Neural cell (in vitro differentiated cells): ENCODE measurements at regions not wholly inside any gene's neighbourhood (a gene's known extent, or its start where the extent isn't known, plus 50 kb on each side); places are given as distances from the start of the nearest gene placed in this dataset.

Experiments used
- H2AFZ ChIP-seq: fragments of 200-600, 300-800 bp; sonication (generic), shearing (Covaris generic); 2 replicates; pipeline ENCODE4 v1.6.0; 2014; ENCODE audit warnings: low read depth, mild to moderate bottlenecking, antibody characterized with exemption, low read length, moderate library complexity
- H3F3A ChIP-seq: fragments of 200-600 bp; shearing (Covaris generic); 2 replicates; pipeline ENCODE4 v1.6.1; 2016; ENCODE audit warnings: mild to moderate bottlenecking, moderate library complexity, mixed read lengths, antibody characterized with exemption, low read length; ENCODE audit not compliant: insufficient read depth, poor library complexity, severe bottlenecking
- H3K27ac ChIP-seq: fragments of 200-600, 300-800 bp; sonication (generic), shearing (Covaris generic); 2 replicates; pipeline ENCODE4 v1.5.1; 2014; ENCODE audit warnings: mild to moderate bottlenecking, low read length, moderate library complexity
- H3K27me3 ChIP-seq: fragments of 300-800, 200-600 bp; sonication (generic), shearing (Covaris generic); 2 replicates; pipeline ENCODE4 v1.6.0; 2014; ENCODE audit warnings: mild to moderate bottlenecking, low read depth, low read length, moderate library complexity; ENCODE audit not compliant: insufficient read depth
- H3K36me3 ChIP-seq: fragments of 300-800, 200-600 bp; sonication (generic), shearing (Covaris generic); 2 replicates; pipeline ENCODE4 v1.5.1; 2014; ENCODE audit warnings: mild to moderate bottlenecking, antibody characterized with exemption, low read length, moderate library complexity; ENCODE audit not compliant: insufficient read depth
- H3K4me2 ChIP-seq: fragments of 300-800, 200-600 bp; sonication (generic), shearing (Covaris generic); 2 replicates; pipeline ENCODE4 v1.6.0; 2014; ENCODE audit warnings: mild to moderate bottlenecking, low read length
- H3K4me3 ChIP-seq: fragments of 300-800, 200-600 bp; sonication (generic), shearing (Covaris generic); 2 replicates; pipeline ENCODE4 v1.5.1; 2014; ENCODE audit warnings: mild to moderate bottlenecking, low read length, moderate library complexity
- H3K79me2 ChIP-seq: fragments of 200-600 bp; shearing (Covaris generic); replicated peaks from 2 replicates; pipeline ENCODE4 v1.6.0; 2014; ENCODE audit warnings: mild to moderate bottlenecking, low read length, moderate library complexity; ENCODE audit not compliant: insufficient read depth
- H3K9ac ChIP-seq: fragments of 300-800, 200-600 bp; sonication (generic), shearing (Covaris generic); 2 replicates; pipeline ENCODE4 v1.6.1; 2016; ENCODE audit warnings: mild to moderate bottlenecking, low read length, mixed read lengths
- H3K9me2 ChIP-seq: fragments of 200-600 bp; shearing (Covaris generic); 2 replicates; pipeline ENCODE4 v1.6.1; 2016; ENCODE audit warnings: mild to moderate bottlenecking, low read length, mixed read lengths; ENCODE audit not compliant: insufficient read depth
- H3K9me3 ChIP-seq: fragments of 200-600, 300-800 bp; sonication (generic), shearing (Covaris generic); 2 replicates; pipeline ENCODE4 v1.6.1; 2016; ENCODE audit warnings: mild to moderate bottlenecking, mixed run types, low read length, moderate library complexity, mixed read lengths
- H4K20me1 ChIP-seq: fragments of 200-600 bp; shearing (Covaris generic); 2 replicates; pipeline ENCODE4 v1.6.1; 2016; ENCODE audit warnings: mild to moderate bottlenecking, mixed run types; ENCODE audit not compliant: insufficient read depth
- CTCF ChIP-seq: fragments of 450-650 bp; IDR thresholded peaks from 2 replicates; pipeline ENCODE4 v1.5.1; 2014; ENCODE audit warnings: antibody characterized with exemption, mild to moderate bottlenecking, moderate library complexity; ENCODE audit not compliant: poor library complexity, severe bottlenecking
- EP300 ChIP-seq: fragments of 450-650 bp; conservative IDR thresholded peaks from 2 replicates; pipeline ENCODE4 v1.6.1; 2014; ENCODE audit warnings: antibody characterized with exemption, mild to moderate bottlenecking, moderate library complexity; ENCODE audit not compliant: poor library complexity, severe bottlenecking
- EZH2 ChIP-seq: fragments of 200-600, 300-800 bp; shearing (Covaris generic), sonication (generic); IDR thresholded peaks from 2 replicates; pipeline ENCODE4 v1.6.1; 2014; ENCODE audit warnings: antibody characterized with exemption, low read length, borderline replicate concordance, mild to moderate bottlenecking; ENCODE audit not compliant: insufficient read depth, poor library complexity, severe bottlenecking
- MXI1 ChIP-seq: fragments of 450-650 bp; conservative IDR thresholded peaks from 2 replicates; pipeline ENCODE4 v1.6.1; 2014; ENCODE audit warnings: antibody characterized with exemption, mild to moderate bottlenecking; ENCODE audit not compliant: poor library complexity, severe bottlenecking
- POLR2AphosphoS5 ChIP-seq: IDR thresholded peaks from 2 replicates; pipeline ENCODE4 v1.6.1; 2012
- RAD21 ChIP-seq: fragments of 450-650 bp; conservative IDR thresholded peaks from 2 replicates; pipeline ENCODE4 v1.6.1; 2014; ENCODE audit warnings: antibody characterized with exemption, mild to moderate bottlenecking, moderate library complexity
- REST ChIP-seq: IDR thresholded peaks from 2 replicates; pipeline ENCODE4 v1.6.1; 2012; ENCODE audit warnings: borderline replicate concordance
- SMC3 ChIP-seq: fragments of 450-650 bp; conservative IDR thresholded peaks from 2 replicates; pipeline ENCODE4 v1.6.1; 2014; ENCODE audit warnings: antibody characterized with exemption, mild to moderate bottlenecking, moderate library complexity; ENCODE audit not compliant: poor library complexity
- TAF1 ChIP-seq: IDR thresholded peaks from 2 replicates; pipeline ENCODE4 v1.6.1; 2012; ENCODE audit warnings: low read depth

- Histone ChIP-seq H4K20me1 (no peaks in the 10 kb centered on the region), H3K27me3 (no peaks in the 10 kb centered on the region), H3K79me2 (no peaks in the 10 kb centered on the region), H3K4me2 (no peak overlapping the region), H2AFZ (no peak overlapping the region), H3K36me3 (no peaks in the 10 kb centered on the region), H3K9ac (no peak overlapping the region), H3K27ac (no peak overlapping the region), H3K9me3 (no peaks in the 10 kb centered on the region), H3K9me2 (no peaks in the 10 kb centered on the region), H3K4me3 (no peak overlapping the region), H3F3A (no peaks in the 10 kb centered on the region)
- no peak for TF ChIP-seq CTCF
- no peak for TF ChIP-seq EZH2
- TF ChIP-seq REST = no peak
- TF ChIP-seq EP300 = no peak
- TF ChIP-seq RAD21 = no peak
- TF ChIP-seq MXI1 = no peak
- no peak for TF ChIP-seq SMC3
- no peak for TF ChIP-seq TAF1
- no peak for TF ChIP-seq POLR2AphosphoS5
Observed at GRCh38 chr2:12433626-12433990, 283.1 kb upstream of the TRIB2 start.

DNA sequence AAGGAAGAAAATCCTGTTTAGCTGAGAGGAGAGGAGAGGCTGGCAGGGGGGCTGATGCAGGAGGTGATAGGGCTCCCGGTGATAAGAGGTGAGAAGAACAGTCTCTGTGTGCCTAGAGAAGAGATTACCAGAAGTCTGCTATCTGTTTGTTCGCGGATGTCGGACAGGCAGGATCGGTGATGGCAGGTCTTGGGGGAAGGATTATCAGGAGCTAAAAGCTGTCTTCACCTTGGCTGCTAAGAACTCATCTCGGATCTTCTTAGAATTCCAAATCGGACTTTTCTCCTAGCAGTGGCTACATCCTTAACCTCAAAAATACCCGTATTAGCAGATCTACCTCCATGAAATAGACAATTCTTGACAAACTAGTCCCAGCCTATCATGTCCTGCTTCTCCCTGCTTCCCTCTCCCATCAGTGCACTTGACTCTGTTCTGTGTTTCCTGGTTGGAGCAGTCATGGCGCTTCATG is 282.1 kb upstream of the TRIB2 start:
- Histone ChIP-seq H3K4me2 (no peak overlapping the region), H3K9ac (no peak overlapping the region), H3K9me3 (no peaks in the 10 kb centered on the region), H3F3A (no peaks in the 10 kb centered on the region), H3K4me3 (no peak overlapping the region), H3K36me3 (no peaks in the 10 kb centered on the region), H2AFZ (no peak overlapping the region), H4K20me1 (no peaks in the 10 kb centered on the region), H3K27me3 (no peaks in the 10 kb centered on the region), H3K9me2 (no peaks in the 10 kb centered on the region), H3K27ac (no peak overlapping the region), H3K79me2 (no peaks in the 10 kb centered on the region)
- TF ChIP-seq TAF1 (no peak), MXI1 (no peak), POLR2AphosphoS5 (no peak)
